ENCODE measurements at regions not wholly inside any gene's neighbourhood (a gene's known extent, or its start where the extent isn't known, plus 50 kb on each side); places are given as distances from the start of the nearest gene placed in this dataset.

DNA sequence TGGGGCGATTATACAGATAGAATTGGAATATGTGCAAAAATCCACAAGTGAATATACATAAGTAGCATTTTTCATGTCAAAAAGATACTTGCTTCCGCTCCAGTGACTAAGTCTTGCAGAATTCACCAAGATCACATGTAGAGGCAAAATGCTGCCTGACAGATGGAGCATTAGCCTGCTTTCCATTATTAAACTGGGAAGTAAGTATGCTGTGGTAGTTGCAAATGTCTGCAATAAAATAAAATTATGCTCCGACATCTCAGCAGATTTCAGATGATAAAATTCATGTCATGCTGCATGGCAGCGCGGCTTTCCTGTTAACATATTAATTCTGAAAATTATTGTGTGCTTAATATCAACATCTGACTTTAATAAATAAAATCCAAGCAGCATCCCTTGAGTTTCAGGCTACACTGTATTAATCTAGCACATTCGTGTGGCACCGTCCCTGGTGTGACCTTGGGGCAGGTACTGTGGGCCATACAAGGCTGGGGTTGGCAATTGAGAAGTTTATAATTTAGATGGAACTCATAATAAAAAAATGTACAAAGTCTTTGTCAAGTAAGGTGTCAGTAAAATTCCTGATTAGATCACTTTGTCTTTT is 366.4 kb upstream of the ZP4 start:
- TF ChIP-seq, protein P1, sequence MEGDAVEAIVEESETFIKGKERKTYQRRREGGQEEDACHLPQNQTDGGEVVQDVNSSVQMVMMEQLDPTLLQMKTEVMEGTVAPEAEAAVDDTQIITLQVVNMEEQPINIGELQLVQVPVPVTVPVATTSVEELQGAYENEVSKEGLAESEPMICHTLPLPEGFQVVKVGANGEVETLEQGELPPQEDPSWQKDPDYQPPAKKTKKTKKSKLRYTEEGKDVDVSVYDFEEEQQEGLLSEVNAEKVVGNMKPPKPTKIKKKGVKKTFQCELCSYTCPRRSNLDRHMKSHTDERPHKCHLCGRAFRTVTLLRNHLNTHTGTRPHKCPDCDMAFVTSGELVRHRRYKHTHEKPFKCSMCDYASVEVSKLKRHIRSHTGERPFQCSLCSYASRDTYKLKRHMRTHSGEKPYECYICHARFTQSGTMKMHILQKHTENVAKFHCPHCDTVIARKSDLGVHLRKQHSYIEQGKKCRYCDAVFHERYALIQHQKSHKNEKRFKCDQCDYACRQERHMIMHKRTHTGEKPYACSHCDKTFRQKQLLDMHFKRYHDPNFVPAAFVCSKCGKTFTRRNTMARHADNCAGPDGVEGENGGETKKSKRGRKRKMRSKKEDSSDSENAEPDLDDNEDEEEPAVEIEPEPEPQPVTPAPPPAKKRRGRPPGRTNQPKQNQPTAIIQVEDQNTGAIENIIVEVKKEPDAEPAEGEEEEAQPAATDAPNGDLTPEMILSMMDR (conservative IDR thresholded peaks at IDR 0.05; ENCODE audit: low read length) = no peak
- no peak for TF ChIP-seq EZH2phosphoT487 (IDR thresholded peaks at IDR 0.05; ENCODE audit: borderline replicate concordance)
